SK-N-SH (cell line): ENCODE measurements at regions not wholly inside any gene's neighbourhood (a gene's known extent, or its start where the extent isn't known, plus 50 kb on each side); places are given as distances from the start of the nearest gene placed in this dataset.

Experiments used
- CTCF ChIA-PET: fragments of 300-600, 350-600 bp; formaldehyde crosslinking; extraction: SDS; loops from one replicate; lab custom pipeline; 2021; lab: Yijun Ruan, JAX
- POLR2A ChIA-PET: fragments of 350-600 bp; sonication (Branson Sonifier 250); formaldehyde crosslinking; extraction: SDS; loops from one replicate; lab custom pipeline; 2020; ENCODE audit warnings: antibody characterized with exemption, inconsistent platforms; lab: Yijun Ruan, JAX
- DNase-seq: peaks from one replicate; pipeline ENCODE4 v3.0.0; 2012
- H2AFZ ChIP-seq: fragments of 200-600 bp; sonication (generic); 2 replicates; pipeline ENCODE4 v1.8.1; 2016; ENCODE audit warnings: antibody characterized with exemption, mild to moderate bottlenecking, low read depth
- H3F3A ChIP-seq: fragments of 200-600 bp; sonication (generic); replicated peaks from 2 replicates; pipeline ENCODE3; 2016; ENCODE audit warnings: antibody characterized with exemption, mild to moderate bottlenecking; ENCODE audit not compliant: insufficient read depth
- H3K27ac ChIP-seq, 2 experiments: fragments of 200-500 bp in 1 of 2; fragments of 200-600 bp in 1 of 2; sonication (Bioruptor generic) in 1 of 2; sonication (generic), shearing (Covaris generic) in 1 of 2; 2 replicates each; pipeline versions ENCODE4 v1.5.1 to v1.6.1; 2014 to 2016; ENCODE audit warnings: low read depth in 2 of 2, inconsistent platforms in 1 of 2, low read length in 1 of 2, mild to moderate bottlenecking in 1 of 2, mixed read lengths in 1 of 2
- H3K27me3 ChIP-seq: fragments of 200-600 bp; sonication (generic), shearing (Covaris generic); 2 replicates; pipeline ENCODE4 v1.6.1; 2016; ENCODE audit warnings: mixed run types; ENCODE audit not compliant: insufficient read depth
- H3K36me3 ChIP-seq, 2 experiments: fragments of 200-500 bp in 1 of 2; fragments of 200-600 bp in 1 of 2; sonication (Bioruptor generic) in 1 of 2; sonication (generic) in 1 of 2; replicated peaks in 1 of 2; 2 replicates each; pipeline versions ENCODE3 to v1.5.1; 2014 to 2016; ENCODE audit warnings: low read length in 1 of 2, mild to moderate bottlenecking in 1 of 2; ENCODE audit not compliant: insufficient read depth in 2 of 2, control insufficient read depth in 1 of 2
- H3K4me1 ChIP-seq, 2 experiments: fragments of 200-500 bp in 1 of 2; fragments of 200-600 bp in 1 of 2; sonication (Bioruptor generic) in 1 of 2; sonication (generic), shearing (Covaris generic) in 1 of 2; 2 replicates each; pipeline versions ENCODE4 v1.5.1 to v1.6.1; 2014 to 2016; ENCODE audit warnings: low read depth in 1 of 2, low read length in 1 of 2, mixed run types in 1 of 2; ENCODE audit not compliant: insufficient read depth in 2 of 2, control insufficient read depth in 1 of 2
- H3K4me2 ChIP-seq: fragments of 200-600 bp; sonication (generic), shearing (Covaris generic); 2 replicates; pipeline ENCODE4 v1.6.1; 2017; ENCODE audit warnings: mixed run types
- H3K4me3 ChIP-seq, 2 experiments: fragments of 200-500 bp in 1 of 2; fragments of 200-600 bp in 1 of 2; sonication (Bioruptor generic) in 1 of 2; sonication (generic), shearing (Covaris generic) in 1 of 2; 2 replicates each; pipeline versions ENCODE4 v1.5.1 to v1.8.1; 2014 to 2016; ENCODE audit warnings: low read depth in 2 of 2, inconsistent platforms in 1 of 2, low read length in 1 of 2, mild to moderate bottlenecking in 1 of 2, mixed read lengths in 1 of 2, moderate library complexity in 1 of 2
- H3K79me2 ChIP-seq: fragments of 200-600 bp; sonication (generic); 2 replicates; pipeline ENCODE4 v1.8.1; 2017; ENCODE audit warnings: mild to moderate bottlenecking; ENCODE audit not compliant: insufficient read depth
- H3K9ac ChIP-seq: fragments of 200-600 bp; sonication (generic); 2 replicates; pipeline ENCODE4 v1.6.1; 2017; ENCODE audit warnings: mixed run types
- H3K9me2 ChIP-seq: fragments of 200-600 bp; sonication (generic); 2 replicates; pipeline ENCODE4 v1.6.1; 2017; ENCODE audit warnings: mixed run types
- H3K9me3 ChIP-seq: fragments of 200-600 bp; sonication (generic); 2 replicates; pipeline ENCODE4 v1.6.1; 2017; ENCODE audit warnings: mixed run types, mild to moderate bottlenecking, moderate library complexity
- H4K20me1 ChIP-seq: fragments of 200-600 bp; sonication (generic); 2 replicates; pipeline ENCODE4 v1.6.1; 2017; ENCODE audit warnings: mild to moderate bottlenecking, mixed run types; ENCODE audit not compliant: insufficient read depth
- ELF1 ChIP-seq: IDR thresholded peaks from 2 replicates; pipeline ENCODE4 v1.4.0; 2012
- FOXJ3 ChIP-seq: sonication (generic); formaldehyde crosslinking; IDR thresholded peaks from 2 replicates; pipeline ENCODE4 v1.5.1; 2020; ENCODE audit warnings: mild to moderate bottlenecking, missing genetic modification reagents
- GATA2 ChIP-seq: sonication (generic); formaldehyde crosslinking; IDR thresholded peaks from 2 replicates; pipeline ENCODE4 v1.5.0; 2020; ENCODE audit warnings: mild to moderate bottlenecking, missing genetic modification reagents
- MXI1 ChIP-seq: IDR thresholded peaks from 2 replicates; pipeline ENCODE4 v1.6.1; 2012; ENCODE audit warnings: mild to moderate bottlenecking, low read depth, low read length, improper control_type of control experiment
- NFIC ChIP-seq: IDR thresholded peaks from 2 replicates; pipeline ENCODE4 v1.4.0; 2012; ENCODE audit warnings: borderline replicate concordance
- REST ChIP-seq: IDR thresholded peaks from 2 replicates; pipeline ENCODE4 v1.6.1; 2012; ENCODE audit warnings: mild to moderate bottlenecking, low read depth, low read length, moderate library complexity
- RFX5 ChIP-seq: IDR thresholded peaks from 2 replicates; pipeline ENCODE4 v1.6.1; 2012; ENCODE audit warnings: mild to moderate bottlenecking, improper control_type of control experiment, low read length
- YY1 ChIP-seq: IDR thresholded peaks from 2 replicates; pipeline ENCODE4 v1.4.0; 2012; ENCODE audit warnings: low read depth, mild to moderate bottlenecking
- WGBS: methylation state at CpG from one replicate; pipeline ENCODE4 v1.1.6; 2017; ENCODE audit warnings: low lambda C conversion rate; 5-methylcytosine and 5-hydroxymethylcytosine counted together
- TF ChIP-seq, protein P1 (sequence below): IDR thresholded peaks from 2 replicates; pipeline ENCODE4 v1.4.0; 2012; ENCODE audit warnings: low read depth, borderline replicate concordance

DNA sequence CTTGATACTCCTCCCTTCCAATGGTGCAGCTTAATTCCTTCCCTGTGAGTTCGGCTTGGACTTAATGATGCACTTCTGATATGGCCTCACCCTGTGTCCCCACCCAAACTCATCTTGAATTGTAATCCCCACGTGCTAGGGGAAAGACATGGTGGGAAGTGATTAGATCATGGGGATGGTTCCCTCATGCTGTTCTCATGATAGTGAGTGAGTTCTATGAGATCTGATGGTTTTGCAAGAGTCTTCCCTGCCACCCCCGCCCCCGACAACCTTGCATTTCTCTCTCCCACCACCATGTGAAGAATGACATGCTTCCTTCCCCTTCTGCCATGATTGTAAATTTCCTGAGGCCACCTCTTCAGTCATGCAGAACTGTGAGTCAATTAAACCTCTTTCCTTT, 50.3 kb upstream of the HLA-G start:
- TF ChIP-seq FOXJ3 (CRISPR knock-in tag) (no peak), REST (no peak), NFIC (no peak), RFX5 (no peak), MXI1 (no peak), GATA2 (CRISPR knock-in tag) (no peak), YY1 (no peak), ELF1 (no peak)
- TF ChIP-seq, protein P1, sequence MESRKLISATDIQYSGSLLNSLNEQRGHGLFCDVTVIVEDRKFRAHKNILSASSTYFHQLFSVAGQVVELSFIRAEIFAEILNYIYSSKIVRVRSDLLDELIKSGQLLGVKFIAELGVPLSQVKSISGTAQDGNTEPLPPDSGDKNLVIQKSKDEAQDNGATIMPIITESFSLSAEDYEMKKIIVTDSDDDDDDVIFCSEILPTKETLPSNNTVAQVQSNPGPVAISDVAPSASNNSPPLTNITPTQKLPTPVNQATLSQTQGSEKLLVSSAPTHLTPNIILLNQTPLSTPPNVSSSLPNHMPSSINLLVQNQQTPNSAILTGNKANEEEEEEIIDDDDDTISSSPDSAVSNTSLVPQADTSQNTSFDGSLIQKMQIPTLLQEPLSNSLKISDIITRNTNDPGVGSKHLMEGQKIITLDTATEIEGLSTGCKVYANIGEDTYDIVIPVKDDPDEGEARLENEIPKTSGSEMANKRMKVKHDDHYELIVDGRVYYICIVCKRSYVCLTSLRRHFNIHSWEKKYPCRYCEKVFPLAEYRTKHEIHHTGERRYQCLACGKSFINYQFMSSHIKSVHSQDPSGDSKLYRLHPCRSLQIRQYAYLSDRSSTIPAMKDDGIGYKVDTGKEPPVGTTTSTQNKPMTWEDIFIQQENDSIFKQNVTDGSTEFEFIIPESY, result no peak
- TF ChIP-seq, all 33 proteins: peak for 0
- H3K9ac ChIP-seq, result no peak overlapping the region
- ChIA-PET POLR2A (no interaction called here), CTCF (interaction anchor here (0.7 kb wide), 1 partner anchor 188 kb away, joined by 3 read pairs; no protein-coding TSS in a partner anchor)
- DNase-seq, result no peak
- no peak overlapping the region for H3K4me3 ChIP-seq
- no peaks in the 10 kb centered on the region for H4K20me1 ChIP-seq
- no peaks in the 10 kb centered on the region; the same call in 1 of the 2 replicates for H3K27me3 ChIP-seq
- no peaks in the 10 kb centered on the region for H3F3A ChIP-seq
- H3K9me2 ChIP-seq, result no peaks in the 10 kb centered on the region
- no peaks in the 10 kb centered on the region for H3K36me3 ChIP-seq
- WGBS, result 6% methylated on average over 3 of the region's 4 CpGs
- H3K4me1 ChIP-seq, result no peaks in the 10 kb centered on the region
- no peak overlapping the region for H2AFZ ChIP-seq
- no peaks in the 10 kb centered on the region for H3K79me2 ChIP-seq
- H3K4me2 ChIP-seq, result no peak overlapping the region
- no peak overlapping the region for H3K27ac ChIP-seq
- H3K9me3 ChIP-seq, result no peaks in the 10 kb centered on the region
